IMR-90 (cell line): ENCODE measurements at regions not wholly inside any gene's neighbourhood (a gene's known extent, or its start where the extent isn't known, plus 50 kb on each side); places are given as distances from the start of the nearest gene placed in this dataset.
"Not testable (repeated sequence)": the region's sequence is repeated elsewhere in the genome, so short reads cannot be mapped to it uniquely, and the experiment has no call there.

Source experiments
- ATAC-seq: fragments of 200-7000 bp; cut with Tn5 transposase; 2 replicates; pipeline ENCODE4 v1.9.1; 2020; ENCODE audit warnings: low read depth, mild to moderate bottlenecking, moderate library complexity
- BruUV-seq: library from RNA; stranded (reverse); fragments of 400-500 nt; replicated peaks from 2 replicates; lab custom pipeline; 2021; lab: Mats Ljungman, UMichigan
- CTCF ChIA-PET: fragments of 300-600 bp; formaldehyde crosslinking; extraction: SDS; loops from one replicate; lab custom pipeline; 2021; ENCODE audit warnings: antibody characterized with exemption; lab: Yijun Ruan, JAX
- POLR2A ChIA-PET: fragments of 300-600 bp; sonication (Branson Sonifier 250); formaldehyde crosslinking; loops from one replicate; lab custom pipeline; 2022; ENCODE audit warnings: antibody characterized with exemption; ENCODE audit not compliant: unreplicated experiment; lab: Charles Lee
- DNase-seq: peaks from one replicate; pipeline ENCODE4 v3.0.0; 2013
- H2AFZ ChIP-seq: replicated peaks from 2 replicates; pipeline ENCODE3; 2013; ENCODE audit warnings: low read length, mild to moderate bottlenecking; ENCODE audit not compliant: poor library complexity
- H2AK5ac ChIP-seq: 2 replicates; pipeline ENCODE4 v1.6.1; 2013; ENCODE audit warnings: low read depth, low read length, inconsistent platforms
- H2AK9ac ChIP-seq: replicated peaks from 2 replicates; pipeline ENCODE3; 2013; ENCODE audit warnings: mild to moderate bottlenecking, low read depth, low read length, moderate library complexity; ENCODE audit not compliant: poor library complexity
- H2BK120ac ChIP-seq: 2 replicates; pipeline ENCODE4 v1.6.1; 2013; ENCODE audit warnings: low read depth, low read length, inconsistent platforms
- H2BK15ac ChIP-seq: 3 replicates; pipeline ENCODE4 v1.6.1; 2013; ENCODE audit warnings: low read depth, low read length, inconsistent platforms
- H2BK20ac ChIP-seq: 2 replicates; pipeline ENCODE4 v1.6.1; 2013; ENCODE audit warnings: low read depth, mild to moderate bottlenecking, inconsistent platforms, low read length, moderate library complexity
- H2BK5ac ChIP-seq: 2 replicates; pipeline ENCODE4 v1.6.1; 2013; ENCODE audit warnings: mild to moderate bottlenecking, low read depth, low read length, inconsistent platforms; ENCODE audit not compliant: poor library complexity, severe bottlenecking
- H3K14ac ChIP-seq: replicated peaks from 2 replicates; pipeline ENCODE4 v1.6.1; 2013; ENCODE audit warnings: low read depth, low read length, inconsistent platforms
- H3K18ac ChIP-seq: 2 replicates; pipeline ENCODE4 v1.6.1; 2013; ENCODE audit warnings: low read depth, low read length, control low read depth
- H3K23ac ChIP-seq: 2 replicates; pipeline ENCODE4 v1.6.1; 2013; ENCODE audit warnings: low read depth, low read length, inconsistent platforms
- H3K27ac ChIP-seq: 2 replicates; pipeline ENCODE4 v1.5.1; 2013; ENCODE audit warnings: mild to moderate bottlenecking, control low read depth, low read length; ENCODE audit not compliant: insufficient read depth
- H3K27me3 ChIP-seq: 2 replicates; pipeline ENCODE4 v1.6.1; 2013; ENCODE audit warnings: low read length; ENCODE audit not compliant: control insufficient read depth, insufficient read depth
- H3K36me3 ChIP-seq: 2 replicates; pipeline ENCODE4 v1.6.1; 2013; ENCODE audit warnings: low read length, mixed read lengths; ENCODE audit not compliant: control insufficient read depth, insufficient read depth
- H3K4ac ChIP-seq: 2 replicates; pipeline ENCODE4 v1.6.1; 2013; ENCODE audit warnings: low read depth, low read length, inconsistent platforms
- H3K4me1 ChIP-seq: 2 replicates; pipeline ENCODE4 v1.6.1; 2013; ENCODE audit warnings: low read length, mixed read lengths; ENCODE audit not compliant: control insufficient read depth, insufficient read depth
- H3K4me2 ChIP-seq: 2 replicates; pipeline ENCODE4 v1.6.1; 2013; ENCODE audit warnings: low read depth, mild to moderate bottlenecking, control low read depth, low read length, moderate library complexity
- H3K4me3 ChIP-seq: 2 replicates; pipeline ENCODE4 v1.5.1; 2013; ENCODE audit warnings: low read depth, mild to moderate bottlenecking, control low read depth, low read length, moderate library complexity; ENCODE audit not compliant: insufficient read depth
- H3K56ac ChIP-seq: 2 replicates; pipeline ENCODE4 v1.6.1; 2013; ENCODE audit warnings: low read length, inconsistent platforms; ENCODE audit not compliant: insufficient read depth; ENCODE audit errors: extremely low read depth
- H3K79me1 ChIP-seq, 2 experiments: 2 replicates each; pipeline ENCODE4 v1.6.1; 2013; ENCODE audit warnings: low read length in 2 of 2, inconsistent platforms in 1 of 2, low read depth in 1 of 2
- H3K9ac ChIP-seq: 2 replicates; pipeline ENCODE4 v1.6.1; 2013; ENCODE audit warnings: low read depth, low read length, control low read depth
- H3K9me1 ChIP-seq: 2 replicates; pipeline ENCODE4 v1.6.1; 2013; ENCODE audit warnings: low read length, inconsistent platforms; ENCODE audit not compliant: insufficient read depth
- H3K9me3 ChIP-seq: 2 replicates; pipeline ENCODE4 v1.6.1; 2013; ENCODE audit warnings: low read length; ENCODE audit not compliant: control insufficient read depth, insufficient read depth
- H4K20me1 ChIP-seq: 2 replicates; pipeline ENCODE4 v1.6.1; 2013; ENCODE audit warnings: low read length, inconsistent platforms; ENCODE audit not compliant: insufficient read depth
- H4K5ac ChIP-seq: 2 replicates; pipeline ENCODE4 v1.6.1; 2013; ENCODE audit warnings: mild to moderate bottlenecking, low read depth, low read length, control low read depth
- H4K8ac ChIP-seq, 2 experiments: 2 replicates each; pipeline ENCODE4 v1.6.1; 2013; ENCODE audit warnings: low read depth in 2 of 2, low read length in 2 of 2, control low read depth in 1 of 2, inconsistent platforms in 1 of 2
- H4K91ac ChIP-seq: 2 replicates; pipeline ENCODE4 v1.6.1; 2013; ENCODE audit warnings: low read depth, low read length, inconsistent platforms; ENCODE audit not compliant: insufficient read depth
- BHLHE40 ChIP-seq: fragments of 150-350 bp; IDR thresholded peaks from 2 replicates; pipeline ENCODE4 v1.6.1; 2016; ENCODE audit warnings: mild to moderate bottlenecking, low read depth, low read length
- CHD1 ChIP-seq: IDR thresholded peaks from 2 replicates; pipeline ENCODE4 v1.6.1; 2012; ENCODE audit warnings: low read depth, low read length, improper control_type of control experiment
- ELK1 ChIP-seq: fragments of 150-350 bp; IDR thresholded peaks from 2 replicates; pipeline ENCODE4 v1.6.1; 2016; ENCODE audit warnings: low read depth, mild to moderate bottlenecking, low read length, moderate library complexity, borderline replicate concordance
- FOS ChIP-seq: fragments of 150-350 bp; IDR thresholded peaks from 2 replicates; pipeline ENCODE4 v1.6.1; 2016; ENCODE audit warnings: low read depth, low read length
- MAZ ChIP-seq: IDR thresholded peaks from 2 replicates; pipeline ENCODE4 v1.6.1; 2012; ENCODE audit warnings: low read depth, mild to moderate bottlenecking, low read length, improper control_type of control experiment, moderate library complexity, borderline replicate concordance
- MXI1 ChIP-seq: IDR thresholded peaks from 2 replicates; pipeline ENCODE4 v1.6.1; 2012; ENCODE audit warnings: low read depth, mild to moderate bottlenecking, low read length, moderate library complexity, borderline replicate concordance
- RAD21 ChIP-seq: IDR thresholded peaks from 2 replicates; pipeline ENCODE4 v1.6.1; 2012; ENCODE audit warnings: low read length, improper control_type of control experiment
- RFX5 ChIP-seq: IDR thresholded peaks from 2 replicates; pipeline ENCODE4 v1.8.0; 2012; ENCODE audit warnings: low read depth, mild to moderate bottlenecking, low read length, moderate library complexity
- SMC3 ChIP-seq: fragments of 150-350 bp; IDR thresholded peaks from 2 replicates; pipeline ENCODE4 v1.6.1; 2016; ENCODE audit warnings: low read depth, mild to moderate bottlenecking, antibody characterized with exemption, low read length, moderate library complexity
- WGBS, 2 experiments: methylation state at CpG; one replicate each; pipeline versions ENCODE4 v1.1.5 to v1.1.7; 2013; ENCODE audit warnings: missing lambda C conversion rate in 2 of 2; ENCODE audit not compliant: insufficient read length in 1 of 2; ENCODE audit errors: extremely low coverage in 2 of 2; 5-methylcytosine and 5-hydroxymethylcytosine counted together
- dilution Hi-C: fragments of 300-500 bp; cut with HindIII; formaldehyde crosslinking; loops from one replicate; pipeline ENCODE4 v1.14.3; 2018; ENCODE audit warnings: low sequenced_read_pairs; ENCODE audit not compliant: unreplicated experiment
- in situ Hi-C: fragments of 300-500 bp; cut with MboI; formaldehyde crosslinking; loops from 3 replicates; pipeline ENCODE4 v1.14.3; 2019; ENCODE audit warnings: low sequenced_read_pairs, inconsistent platforms, mixed read lengths
- intact Hi-C: fragments of 100-400 bp; cut with micrococcal nuclease; formaldehyde crosslinking; loops from 2 replicates; pipeline ENCODE4 v1.10.0; 2022

- Histone ChIP-seq H3K4me3 (no peak overlapping the region), H4K91ac (no peak overlapping the region), H2BK20ac (no peak overlapping the region), H2BK120ac (no peak overlapping the region), H2BK15ac (no peak overlapping the region), H3K27ac (no peak overlapping the region), H2AFZ (no peak overlapping the region), H2BK5ac (no peak overlapping the region), H4K5ac (no peak overlapping the region), H3K4ac (no peak overlapping the region), H3K18ac (no peak overlapping the region), H3K9me1 (no peaks in the 10 kb centered on the region), H2AK5ac (no peak overlapping the region), H3K9me3 (no peaks in the 10 kb centered on the region), H3K36me3 (no peaks in the 10 kb centered on the region), H3K14ac (no peak overlapping the region), H3K79me1 (no peaks in the 10 kb centered on the region), H3K27me3 (0 out of 2 replicates have a peak, but pooled peaks cover 2% of the 10 kb centered on the region), H4K8ac (no peak overlapping the region), H3K56ac (no peak overlapping the region), H4K20me1 (no peaks in the 10 kb centered on the region), H3K9ac (no peak overlapping the region), H3K4me1 (no peaks in the 10 kb centered on the region), H2AK9ac (no peak overlapping the region), H3K23ac (no peak overlapping the region), H3K4me2 (no peak overlapping the region)
- intact Hi-C loops (no loop called here), dilution Hi-C loops (no loop called here), in situ Hi-C loops (no loop called here)
- no TSS peak for BruUV-seq
- no peak for TF ChIP-seq BHLHE40
- no peak for TF ChIP-seq MAZ
- no peak for TF ChIP-seq FOS
- no peak for TF ChIP-seq CHD1
- no peak for TF ChIP-seq RAD21
- TF ChIP-seq ELK1: no peak
- TF ChIP-seq SMC3: no peak
- no peak for TF ChIP-seq RFX5
- TF ChIP-seq MXI1: no peak
- no peak for DNase-seq
- ATAC-seq: no peak
- CTCF ChIA-PET: interaction anchor here (1.3 kb wide), 1 partner anchor 9 kb away, joined by 4 read pairs; no protein-coding TSS in a partner anchor
- WGBS, 2 experiments: no CpG with 5 or more reads among the region's 6 CpGs
- POLR2A ChIA-PET: no interaction called here
These were observed 284.9 kb downstream of the FBXO8 start for GRCh38 chr4:173998471-173999144.

- H3K9me1 ChIP-seq, H4K20me1 ChIP-seq, ATAC-seq, H3K23ac ChIP-seq, H2BK5ac ChIP-seq, H3K36me3 ChIP-seq, dilution Hi-C loops, H3K9ac ChIP-seq, in situ Hi-C loops, H4K8ac ChIP-seq, H2AFZ ChIP-seq, DNase-seq, H2BK120ac ChIP-seq, H3K4me2 ChIP-seq, H3K4ac ChIP-seq, H2BK20ac ChIP-seq, H3K79me1 ChIP-seq, H3K27me3 ChIP-seq, H3K14ac ChIP-seq, H3K27ac ChIP-seq, H2BK15ac ChIP-seq, H3K4me1 ChIP-seq, H3K4me3 ChIP-seq, H4K5ac ChIP-seq, H4K91ac ChIP-seq, H3K18ac ChIP-seq, H2AK9ac ChIP-seq, H3K9me3 ChIP-seq, CTCF ChIA-PET, BruUV-seq, intact Hi-C loops, POLR2A ChIA-PET, H3K56ac ChIP-seq, H2AK5ac ChIP-seq: not testable (repeated sequence)
- no CpG with 5 or more reads among the region's 4 CpGs for WGBS, 2 experiments
These were observed 287.7 kb downstream of the FBXO8 start for GRCh38 chr4:173995779-173996178.
